Mesenteric fat pad (tissue), 1 donor: ENCODE measurements at regions not wholly inside any gene's neighbourhood (a gene's known extent, or its start where the extent isn't known, plus 50 kb on each side); places are given as distances from the start of the nearest gene placed in this dataset.

ENCODE experiments used
- DNase-seq: peaks from one replicate; pipeline ENCODE4 v3.0.0-alpha.2; 2020; ENCODE audit warnings: low spot score
- donor health status: DM: yes; HTN: yes; CAD: no.

- peak; percentile 39 for DNase-seq
Observed at GRCh38 chr10:131698986-131699385, 201.8 kb upstream of the PPP2R2D start.

GRCh38 chr10:131700032-131700431 is 200.8 kb upstream of the PPP2R2D start:
- peak; percentile 75 for DNase-seq

- DNase-seq: peak; percentile 64
Observed at GRCh38 chr10:131700506-131700905, 200.3 kb upstream of the PPP2R2D start.

GRCh38 chr10:131701131-131701947 is 199.5 kb upstream of the PPP2R2D start:
- DNase-seq: peak; percentile 72

GRCh38 chr10:131702531-131703356 is 198.1 kb upstream of the PPP2R2D start:
- peak; percentile 72 for DNase-seq

- peak; percentile 57 for DNase-seq
Observed at GRCh38 chr10:131703541-131703940, 197.3 kb upstream of the PPP2R2D start.

GRCh38 chr10:131703941-131704340 is 196.9 kb upstream of the PPP2R2D start:
- peak; percentile 26 for DNase-seq

GRCh38 chr10:131706476-131706875 is 194.3 kb upstream of the PPP2R2D start:
- peak; percentile 22 for DNase-seq

- peak; percentile 64 for DNase-seq
Observed at GRCh38 chr10:131706952-131707351, 193.9 kb upstream of the PPP2R2D start.

- DNase-seq: peak; percentile 72
Observed at GRCh38 chr10:131708225-131708880, 192.5 kb upstream of the PPP2R2D start.

GRCh38 chr10:131710142-131710861 is 190.5 kb upstream of the PPP2R2D start:
- peak; percentile 85 for DNase-seq

GRCh38 chr10:131722121-131722520 is 178.7 kb upstream of the PPP2R2D start:
- DNase-seq: peak; percentile 74

- peak; percentile 80 for DNase-seq
Observed at GRCh38 chr10:131722525-131723264, 178.1 kb upstream of the PPP2R2D start.

GRCh38 chr10:131723297-131724168 is 177.3 kb upstream of the PPP2R2D start:
- DNase-seq: peak; percentile 82

GRCh38 chr10:131724169-131724545 is 176.7 kb upstream of the PPP2R2D start:
- DNase-seq: no peak

- DNase-seq: peak; percentile 82
Observed at GRCh38 chr10:131724891-131725580, 175.8 kb upstream of the PPP2R2D start.

GRCh38 chr10:131725581-131726069 is 175.2 kb upstream of the PPP2R2D start:
- DNase-seq: peak; percentile 87

- peak; percentile 87 for DNase-seq
Observed at GRCh38 chr10:131726076-131726880, 174.5 kb upstream of the PPP2R2D start.
